H1 (cell line): ENCODE measurements at regions not wholly inside any gene's neighbourhood (a gene's known extent, or its start where the extent isn't known, plus 50 kb on each side); places are given as distances from the start of the nearest gene placed in this dataset.
A peak's percentile ranks its signal among the peaks of the same experiment; 100 is the strongest.

ENCODE experiments used
- CTCF ChIA-PET: fragments of 300-600 bp; sonication (Branson Sonifier 250); formaldehyde crosslinking; loops from one replicate; lab custom pipeline; 2021; ENCODE audit not compliant: partially characterized antibody; lab: Charles Lee
- POLR2A ChIA-PET: fragments of 300-600 bp; sonication (Branson Sonifier 250); formaldehyde crosslinking; loops from one replicate; lab custom pipeline; 2021; ENCODE audit warnings: inconsistent platforms; ENCODE audit not compliant: partially characterized antibody; lab: Charles Lee
- DNase-seq, 2 experiments: peaks; one replicate each; pipeline versions ENCODE4 v3.0.0 to v3.0.0-alpha.2; 2010 to 2022; ENCODE audit warnings: low spot score in 2 of 2, low read depth in 1 of 2, mixed read lengths in 1 of 2
- FAIRE-seq: peaks from 2 replicates; lab custom pipeline; 2011; peaks lifted over from hg19 to GRCh38; lab: Jason Lieb, UNC
- H2AFZ ChIP-seq: 2 replicates; pipeline ENCODE4 v1.8.1; 2012; ENCODE audit warnings: low read length, inconsistent platforms
- H2AK5ac ChIP-seq: 2 replicates; pipeline ENCODE4 v1.6.1; 2013; ENCODE audit warnings: low read depth, low read length
- H2BK120ac ChIP-seq: replicated peaks from 2 replicates; pipeline ENCODE3; 2013; ENCODE audit warnings: low read depth, low read length, inconsistent platforms
- H2BK12ac ChIP-seq: 2 replicates; pipeline ENCODE4 v1.6.1; 2013; ENCODE audit warnings: low read depth, low read length
- H2BK15ac ChIP-seq: 2 replicates; pipeline ENCODE4 v1.6.1; 2013; ENCODE audit warnings: low read length
- H2BK20ac ChIP-seq: 2 replicates; pipeline ENCODE4 v1.6.1; 2013; ENCODE audit warnings: low read length
- H2BK5ac ChIP-seq: 2 replicates; pipeline ENCODE4 v1.6.1; 2013; ENCODE audit warnings: low read depth, low read length
- H3K14ac ChIP-seq: 2 replicates; pipeline ENCODE4 v1.6.1; 2013; ENCODE audit warnings: inconsistent platforms; ENCODE audit not compliant: insufficient read length
- H3K18ac ChIP-seq: 2 replicates; pipeline ENCODE4 v1.6.1; 2013; ENCODE audit warnings: low read length; ENCODE audit errors: extremely low read depth
- H3K23ac ChIP-seq: 2 replicates; pipeline ENCODE4 v1.6.1; 2013; ENCODE audit warnings: inconsistent platforms; ENCODE audit not compliant: insufficient read length
- H3K23me2 ChIP-seq: 2 replicates; pipeline ENCODE4 v1.6.1; 2013; ENCODE audit warnings: low read depth, low read length
- H3K27ac ChIP-seq: 2 replicates; pipeline ENCODE4 v1.6.1; 2011; ENCODE audit warnings: low read depth, low read length, inconsistent platforms
- H3K27me3 ChIP-seq, 4 experiments: replicated peaks in 1 of 4; 1 replicate in 1 of 4; 2 replicates in 3 of 4; pipeline versions ENCODE4 v1.6.1 to v1.8.1; 2011 to 2013; ENCODE audit warnings: low read length in 3 of 4, mild to moderate bottlenecking in 3 of 4, inconsistent platforms in 2 of 4, mixed read lengths in 2 of 4, moderate library complexity in 1 of 4; ENCODE audit not compliant: control insufficient read depth in 3 of 4, insufficient read depth in 3 of 4; ENCODE audit errors: extremely low read depth in 1 of 4
- H3K36me3 ChIP-seq, 4 experiments: 2 replicates each; pipeline versions ENCODE4 v1.6.1 to v1.8.1; 2011 to 2013; ENCODE audit warnings: mild to moderate bottlenecking in 4 of 4, low read length in 3 of 4, moderate library complexity in 2 of 4, control low read depth in 1 of 4, inconsistent platforms in 1 of 4; ENCODE audit not compliant: insufficient read depth in 4 of 4, control insufficient read depth in 2 of 4
- H3K4ac ChIP-seq: replicated peaks from 2 replicates; pipeline ENCODE3; 2013; ENCODE audit warnings: low read length, low read depth, mixed read lengths, inconsistent platforms; ENCODE audit not compliant: insufficient read length
- H3K4me1 ChIP-seq, 4 experiments: replicated peaks in 1 of 4; 1 replicate in 1 of 4; 2 replicates in 3 of 4; pipeline versions ENCODE4 v1.6.1 to v1.8.1; 2011 to 2013; ENCODE audit warnings: low read length in 3 of 4, inconsistent platforms in 2 of 4, mixed read lengths in 1 of 4; ENCODE audit not compliant: insufficient read depth in 4 of 4, control insufficient read depth in 3 of 4
- H3K4me2 ChIP-seq, 2 experiments: 2 replicates each; pipeline versions ENCODE4 v1.6.1 to v1.8.1; 2011 to 2013; ENCODE audit warnings: low read depth in 2 of 2, low read length in 2 of 2, control low read depth in 1 of 2, inconsistent platforms in 1 of 2, mild to moderate bottlenecking in 1 of 2; ENCODE audit not compliant: insufficient read depth in 1 of 2
- H3K4me3 ChIP-seq, 4 experiments: fragments of 200-600, 300-600 bp in 1 of 4; sonication (generic), shearing (Covaris generic), sonication (Bioruptor Twin) in 1 of 4; 2 replicates each; pipeline versions ENCODE4 v1.5.1 to v1.8.1; 2011 to 2016; ENCODE audit warnings: low read length in 4 of 4, low read depth in 3 of 4, control low read depth in 2 of 4, inconsistent platforms in 2 of 4, mild to moderate bottlenecking in 2 of 4, mixed read lengths in 1 of 4, moderate library complexity in 1 of 4; ENCODE audit not compliant: insufficient read depth in 2 of 4; ENCODE audit errors: extremely low read depth in 1 of 4
- H3K56ac ChIP-seq: replicated peaks from 2 replicates; pipeline ENCODE3; 2013; ENCODE audit warnings: low read depth, mild to moderate bottlenecking, mixed read lengths, low read length, inconsistent platforms; ENCODE audit not compliant: insufficient read length
- H3K79me1 ChIP-seq: 2 replicates; pipeline ENCODE4 v1.6.1; 2013; ENCODE audit warnings: low read depth, low read length, control low read depth
- H3K79me2 ChIP-seq, 2 experiments: 2 replicates each; pipeline versions ENCODE4 v1.6.1 to v1.8.1; 2012 to 2013; ENCODE audit warnings: low read length in 2 of 2, mild to moderate bottlenecking in 2 of 2, inconsistent platforms in 1 of 2; ENCODE audit not compliant: insufficient read depth in 2 of 2, control insufficient read depth in 1 of 2
- H3K9ac ChIP-seq, 4 experiments: replicated peaks in 1 of 4; 1 replicate in 1 of 4; 2 replicates in 3 of 4; pipeline versions ENCODE4 v1.6.1 to v1.8.1; 2011 to 2013; ENCODE audit warnings: low read depth in 3 of 4, low read length in 3 of 4, control low read depth in 2 of 4, mild to moderate bottlenecking in 2 of 4, moderate library complexity in 2 of 4, inconsistent platforms in 1 of 4; ENCODE audit errors: extremely low read depth in 1 of 4
- H3K9me3 ChIP-seq, 2 experiments: 2 replicates each; pipeline versions ENCODE4 v1.6.1 to v1.8.1; 2012 to 2013; ENCODE audit warnings: mild to moderate bottlenecking in 2 of 2, moderate library complexity in 2 of 2, control low read depth in 1 of 2, inconsistent platforms in 1 of 2, low read depth in 1 of 2, low read length in 1 of 2, mixed read lengths in 1 of 2; ENCODE audit not compliant: insufficient read depth in 2 of 2
- H4K20me1 ChIP-seq, 2 experiments: replicated peaks in 1 of 2; 2 replicates each; pipeline versions ENCODE3 to v1.8.1; 2011 to 2013; ENCODE audit warnings: inconsistent platforms in 2 of 2, low read length in 2 of 2, mild to moderate bottlenecking in 1 of 2; ENCODE audit not compliant: insufficient read depth in 2 of 2, control insufficient read depth in 1 of 2
- H4K5ac ChIP-seq: 2 replicates; pipeline ENCODE4 v1.6.1; 2013; ENCODE audit warnings: low read length, low read depth, mixed read lengths, inconsistent platforms; ENCODE audit not compliant: insufficient read length
- H4K8ac ChIP-seq: 2 replicates; pipeline ENCODE4 v1.8.0; 2013; ENCODE audit warnings: mild to moderate bottlenecking, moderate library complexity, low read length, inconsistent platforms; ENCODE audit not compliant: insufficient read depth; ENCODE audit errors: extremely low read depth
- H4K91ac ChIP-seq: replicated peaks from 2 replicates; pipeline ENCODE3; 2013; ENCODE audit warnings: low read length, mixed read lengths, inconsistent platforms; ENCODE audit not compliant: insufficient read length
- ASH2L ChIP-seq: fragments of 200-600, 300-600 bp; sonication (generic); IDR thresholded peaks from one replicate; pipeline ENCODE4 v1.7.1; 2017; ENCODE audit warnings: low read length
- CBX5 ChIP-seq: fragments of 300-800, 300-1000 bp; sonication (generic); IDR thresholded peaks from 2 replicates; pipeline ENCODE4 v1.7.1; 2016; ENCODE audit warnings: antibody characterized with exemption, low read length, low read depth
- CEBPB ChIP-seq: IDR thresholded peaks from 2 replicates; pipeline ENCODE4 v1.6.1; 2012; ENCODE audit warnings: low read depth, low read length
- GTF2F1 ChIP-seq: IDR thresholded peaks from 2 replicates; pipeline ENCODE4 v1.6.1; 2012; ENCODE audit warnings: low read depth, low read length, improper control_type of control experiment, borderline replicate concordance
- PHF8 ChIP-seq: fragments of 200-600 bp; sonication (generic); conservative IDR thresholded peaks from 2 replicates; pipeline ENCODE4 v1.7.1; 2012; ENCODE audit warnings: low read depth, mild to moderate bottlenecking, inconsistent platforms, low read length, moderate library complexity
- RXRA ChIP-seq: IDR thresholded peaks from 2 replicates; pipeline ENCODE4 v1.6.1; 2011; ENCODE audit warnings: low read depth, mild to moderate bottlenecking, low read length, moderate library complexity; ENCODE audit not compliant: insufficient read depth
- SRF ChIP-seq: IDR thresholded peaks from 2 replicates; pipeline ENCODE4 v1.6.1; 2011; ENCODE audit warnings: mild to moderate bottlenecking, low read depth, low read length, moderate library complexity
- TAF7 ChIP-seq: optimal IDR thresholded peaks from 2 replicates; pipeline ENCODE3; 2011; ENCODE audit warnings: low read depth, mild to moderate bottlenecking, inconsistent platforms, low read length, moderate library complexity, borderline replicate concordance
- YY1 ChIP-seq: IDR thresholded peaks from 2 replicates; pipeline ENCODE4 v1.6.1; 2011; ENCODE audit warnings: low read depth, mild to moderate bottlenecking, low read length
- WGBS, 2 experiments: shearing (Covaris generic) in 1 of 2; methylation state at CpG; one replicate each; pipeline versions ENCODE4 v1.1.6 to v1.1.7; 2013 to 2015; ENCODE audit warnings: low lambda C conversion rate in 2 of 2, mixed read lengths in 2 of 2, inconsistent platforms in 1 of 2, low coverage in 1 of 2, missing lambda C conversion rate in 1 of 2; ENCODE audit not compliant: insufficient replicate concordance in 2 of 2, insufficient coverage in 1 of 2, insufficient read length in 1 of 2; ENCODE audit errors: extremely low coverage in 1 of 2, missing lambda C conversion rate in 1 of 2; 5-methylcytosine and 5-hydroxymethylcytosine counted together

- no peak overlapping the region for H4K91ac ChIP-seq
- no peaks in the 10 kb centered on the region; a peak in 2 of 7 replicates for H3K4me1 ChIP-seq
- no peaks in the 10 kb centered on the region for H4K20me1 ChIP-seq
- no peak overlapping the region for H3K4ac ChIP-seq
- DNase-seq: no peak
- H2BK5ac ChIP-seq: no peak overlapping the region
- H2BK12ac ChIP-seq: no peak overlapping the region
- ChIA-PET POLR2A (no interaction called here), CTCF (interaction anchor here (0.6 to 1.0 kb wide), 2 partner anchors 23 to 332 kb away, joined by 3 to 4 read pairs; no protein-coding TSS in a partner anchor)
- H4K5ac ChIP-seq: no peak overlapping the region
- H3K23me2 ChIP-seq: no peaks in the 10 kb centered on the region
- H2BK20ac ChIP-seq: no peak overlapping the region
- H3K18ac ChIP-seq: no peak overlapping the region
- no peaks in the 10 kb centered on the region for H3K36me3 ChIP-seq
- no peak for FAIRE-seq
- H2BK15ac ChIP-seq: no peak overlapping the region
- H3K27ac ChIP-seq: no peak overlapping the region
- H3K56ac ChIP-seq: no peak overlapping the region
- no peak overlapping the region for H3K4me3 ChIP-seq
- H3K14ac ChIP-seq: no peak overlapping the region
- H3K79me2 ChIP-seq: no peaks in the 10 kb centered on the region
- H3K9me3 ChIP-seq: no peaks in the 10 kb centered on the region
- no peak overlapping the region for H2AK5ac ChIP-seq
- H3K79me1 ChIP-seq: no peaks in the 10 kb centered on the region
- no peak overlapping the region for H3K23ac ChIP-seq
- 87% methylated on average over 8 of the region's 8 CpGs; no CpG with 5 or more reads in 1 of the 2 experiments for WGBS, 2 experiments
- no peak overlapping the region for H4K8ac ChIP-seq
- no peak overlapping the region for H3K9ac ChIP-seq
- no peak overlapping the region for H3K4me2 ChIP-seq
- H3K27me3 ChIP-seq: no peaks in the 10 kb centered on the region
- peak overlapping the region; percentile 40; the same call in 1 of the 2 replicates for H2AFZ ChIP-seq
- H2BK120ac ChIP-seq: no peak overlapping the region
- no peak for TF ChIP-seq GTF2F1
- TF ChIP-seq TAF7: no peak
- TF ChIP-seq CBX5: no peak
- TF ChIP-seq SRF: no peak
- TF ChIP-seq PHF8: no peak
- no peak for TF ChIP-seq YY1
- no peak for TF ChIP-seq CEBPB
- TF ChIP-seq RXRA: no peak
- TF ChIP-seq ASH2L: no peak
- TF ChIP-seq, all 59 proteins: peak for 0
These were observed 90.3 kb downstream of the ZNF474 start for GRCh38 chr5:122219436-122220166.
